DOHH2 (cell line): ENCODE measurements at regions not wholly inside any gene's neighbourhood (a gene's known extent, or its start where the extent isn't known, plus 50 kb on each side); places are given as distances from the start of the nearest gene placed in this dataset.

ENCODE experiments used
- H3F3A ChIP-seq: fragments of 200-600 bp; sonication (generic), shearing (Covaris generic); 2 replicates; pipeline ENCODE4 v1.6.0; 2016; ENCODE audit warnings: antibody characterized with exemption, mild to moderate bottlenecking; ENCODE audit not compliant: control insufficient read depth, insufficient read depth
- H3K27ac ChIP-seq: fragments of 200-600 bp; sonication (generic); 2 replicates; pipeline ENCODE4 v1.5.1; 2014; ENCODE audit warnings: low read depth, mild to moderate bottlenecking, low read length, moderate library complexity
- H3K27me3 ChIP-seq: fragments of 200-600 bp; sonication (generic); 2 replicates; pipeline ENCODE4 v1.6.1; 2014; ENCODE audit warnings: mild to moderate bottlenecking, low read length, mixed read lengths; ENCODE audit not compliant: control insufficient read depth
- H3K36me3 ChIP-seq: fragments of 200-600 bp; sonication (generic); 2 replicates; pipeline ENCODE4 v1.6.1; 2014; ENCODE audit warnings: mild to moderate bottlenecking, low read length, moderate library complexity, mixed read lengths; ENCODE audit not compliant: control insufficient read depth
- H3K4me1 ChIP-seq: fragments of 200-600 bp; sonication (generic); 2 replicates; pipeline ENCODE4 v1.6.1; 2014; ENCODE audit warnings: mild to moderate bottlenecking, low read length, mixed read lengths; ENCODE audit not compliant: control insufficient read depth
- H3K4me2 ChIP-seq: fragments of 200-600 bp; sonication (generic); 2 replicates; pipeline ENCODE4 v1.6.0; 2014; ENCODE audit warnings: mild to moderate bottlenecking, low read length, moderate library complexity
- H3K4me3 ChIP-seq: fragments of 200-600 bp; sonication (generic); 2 replicates; pipeline ENCODE4 v1.5.1; 2014; ENCODE audit warnings: mild to moderate bottlenecking, low read length, mixed read lengths
- H3K79me2 ChIP-seq: fragments of 200-600 bp; sonication (generic); 2 replicates; pipeline ENCODE4 v1.6.1; 2014; ENCODE audit warnings: mild to moderate bottlenecking, low read length, mixed read lengths; ENCODE audit not compliant: control insufficient read depth
- H3K9me2 ChIP-seq: fragments of 200-600 bp; sonication (generic); replicated peaks from 2 replicates; pipeline ENCODE4 v1.6.1; 2014; ENCODE audit warnings: mild to moderate bottlenecking, low read length, mixed read lengths; ENCODE audit not compliant: control insufficient read depth
- H3K9me3 ChIP-seq: fragments of 200-600 bp; sonication (generic); 2 replicates; pipeline ENCODE4 v1.6.1; 2014; ENCODE audit warnings: antibody characterized with exemption, low read length, mixed read lengths; ENCODE audit not compliant: control insufficient read depth, insufficient read depth
- H4K20me1 ChIP-seq: fragments of 200-600 bp; sonication (generic); 2 replicates; pipeline ENCODE4 v1.6.0; 2014; ENCODE audit warnings: low read depth, mild to moderate bottlenecking, antibody characterized with exemption, low read length, moderate library complexity; ENCODE audit not compliant: control insufficient read depth, insufficient read depth
- CTCF ChIP-seq: fragments of 200-600 bp; sonication (generic); IDR thresholded peaks from one replicate; pipeline ENCODE4 v1.5.1; 2014; ENCODE audit warnings: antibody characterized with exemption, mild to moderate bottlenecking, low read depth, low read length; ENCODE audit not compliant: poor library complexity, severe bottlenecking
- EZH2phosphoT487 ChIP-seq: fragments of 200-600 bp; sonication (generic); IDR thresholded peaks from 2 replicates; pipeline ENCODE4 v1.6.1; 2017; ENCODE audit warnings: borderline replicate concordance, mild to moderate bottlenecking, antibody characterized with exemption, low read length, moderate library complexity, mixed read lengths

GRCh38 chr13:100837631-100838030 lies 163.0 kb upstream of the TMTC4 start:
- Histone ChIP-seq H3K36me3 (no peaks in the 10 kb centered on the region), H3K79me2 (no peaks in the 10 kb centered on the region), H3F3A (no peaks in the 10 kb centered on the region), H3K4me3 (no peak overlapping the region), H3K27ac (no peak overlapping the region), H4K20me1 (no peaks in the 10 kb centered on the region), H3K9me2 (no peaks in the 10 kb centered on the region), H3K4me1 (no peaks in the 10 kb centered on the region), H3K9me3 (no peaks in the 10 kb centered on the region), H3K4me2 (no peak overlapping the region), H3K27me3 (no peaks in the 10 kb centered on the region)
- TF ChIP-seq EZH2phosphoT487 (no peak), CTCF (no peak)

- Histone ChIP-seq H3K4me1 (no peaks in the 10 kb centered on the region), H3F3A (no peaks in the 10 kb centered on the region), H3K9me3 (no peaks in the 10 kb centered on the region), H3K9me2 (no peaks in the 10 kb centered on the region), H3K27me3 (no peaks in the 10 kb centered on the region), H3K4me3 (no peak overlapping the region), H4K20me1 (no peaks in the 10 kb centered on the region), H3K79me2 (no peaks in the 10 kb centered on the region), H3K36me3 (no peaks in the 10 kb centered on the region), H3K4me2 (no peak overlapping the region), H3K27ac (no peak overlapping the region)
- TF ChIP-seq CTCF (no peak), EZH2phosphoT487 (no peak)
Measured at GRCh38 chr13:100836711-100837110, 162.1 kb upstream of the TMTC4 start.

GRCh38 chr13:100835695-100836094 lies 161.1 kb upstream of the TMTC4 start:
- H3K36me3 ChIP-seq: no peaks in the 10 kb centered on the region
- no peaks in the 10 kb centered on the region for H3F3A ChIP-seq
- H3K9me3 ChIP-seq: no peaks in the 10 kb centered on the region
- H3K9me2 ChIP-seq: no peaks in the 10 kb centered on the region
- H3K27ac ChIP-seq: no peak overlapping the region
- TF ChIP-seq CTCF (no peak), EZH2phosphoT487 (no peak)
- no peaks in the 10 kb centered on the region for H4K20me1 ChIP-seq
- no peak overlapping the region for H3K4me3 ChIP-seq
- no peaks in the 10 kb centered on the region for H3K79me2 ChIP-seq
- no peaks in the 10 kb centered on the region for H3K4me1 ChIP-seq
- no peaks in the 10 kb centered on the region for H3K27me3 ChIP-seq
- no peak overlapping the region for H3K4me2 ChIP-seq

- Histone ChIP-seq H3K4me1 (no peaks in the 10 kb centered on the region), H3K79me2 (no peaks in the 10 kb centered on the region), H3K36me3 (no peaks in the 10 kb centered on the region), H3K9me3 (no peaks in the 10 kb centered on the region), H3F3A (no peaks in the 10 kb centered on the region), H3K9me2 (no peaks in the 10 kb centered on the region), H3K4me3 (no peak overlapping the region), H3K27ac (no peak overlapping the region), H3K27me3 (no peaks in the 10 kb centered on the region; the same call in 1 of the 2 replicates), H3K4me2 (no peak overlapping the region), H4K20me1 (no peaks in the 10 kb centered on the region)
- TF ChIP-seq EZH2phosphoT487 (no peak), CTCF (no peak)
Measured at GRCh38 chr13:100833427-100833826, 158.8 kb upstream of the TMTC4 start.
